MG63 (cell line): ENCODE measurements at regions not wholly inside any gene's neighbourhood (a gene's known extent, or its start where the extent isn't known, plus 50 kb on each side); places are given as distances from the start of the nearest gene placed in this dataset.
A peak's percentile ranks its signal among the peaks of the same experiment; 100 is the strongest.
"Not testable (repeated sequence)": the region's sequence is repeated elsewhere in the genome, so short reads cannot be mapped to it uniquely, and the experiment has no call there.

Experiments used
- DNase-seq: peaks from one replicate; pipeline ENCODE4 v3.0.0-alpha.2; 2020
- H3K27me3 ChIP-seq: fragments of 250-450 bp; sonication (Bioruptor Pico); 2 replicates; pipeline ENCODE4 v1.5.1; 2020; ENCODE audit warnings: mild to moderate bottlenecking, moderate library complexity
- H3K36me3 ChIP-seq: fragments of 250-450 bp; sonication (Bioruptor Pico); 2 replicates; pipeline ENCODE4 v1.5.1; 2020; ENCODE audit warnings: mild to moderate bottlenecking, moderate library complexity
- H3K4me3 ChIP-seq: fragments of 250-450 bp; sonication (Bioruptor Pico); 2 replicates; pipeline ENCODE4 v1.5.1; 2020; ENCODE audit warnings: mild to moderate bottlenecking, moderate library complexity
- H3K9me3 ChIP-seq: fragments of 250-450 bp; sonication (Bioruptor Pico); 2 replicates; pipeline ENCODE4 v1.5.1; 2020; ENCODE audit warnings: mild to moderate bottlenecking, moderate library complexity

GRCh38 chr10:29746080-29746797 lies 111.5 kb upstream of the SVIL start:
- peak; percentile 58 for DNase-seq

GRCh38 chr10:29740981-29741545 lies 106.3 kb upstream of the SVIL start:
- Histone ChIP-seq H3K36me3 (no peaks in the 10 kb centered on the region), H3K4me3 (no peak overlapping the region), H3K9me3 (no peaks in the 10 kb centered on the region), H3K27me3 (no peaks in the 10 kb centered on the region)
- no peak for DNase-seq

More at GRCh38 chr10:29746080-29746797, 111.5 kb upstream of the SVIL start:
- H3K9me3 ChIP-seq = no peaks in the 10 kb centered on the region
- H3K4me3 ChIP-seq = no peak overlapping the region
- no peaks in the 10 kb centered on the region for H3K27me3 ChIP-seq
- H3K36me3 ChIP-seq = no peaks in the 10 kb centered on the region

- Histone ChIP-seq H3K4me3 (no peak overlapping the region), H3K27me3 (no peaks in the 10 kb centered on the region), H3K9me3 (no peaks in the 10 kb centered on the region), H3K36me3 (no peaks in the 10 kb centered on the region)
- DNase-seq = no peak
Measured at GRCh38 chr10:29738341-29738740, 103.6 kb upstream of the SVIL start.

GRCh38 chr10:29737074-29737593 lies 102.4 kb upstream of the SVIL start:
- Histone ChIP-seq H3K27me3 (no peaks in the 10 kb centered on the region), H3K36me3 (no peaks in the 10 kb centered on the region), H3K9me3 (no peaks in the 10 kb centered on the region), H3K4me3 (peak overlapping the region; percentile 73)
- DNase-seq = no peak

GRCh38 chr10:29736366-29737073 lies 101.7 kb upstream of the SVIL start:
- H3K36me3 ChIP-seq = no peaks in the 10 kb centered on the region
- no peaks in the 10 kb centered on the region for H3K9me3 ChIP-seq
- no peaks in the 10 kb centered on the region for H3K27me3 ChIP-seq
- DNase-seq = peak; percentile 61
- peak overlapping the region; percentile 73 for H3K4me3 ChIP-seq

- no peaks in the 10 kb centered on the region for H3K36me3 ChIP-seq
- H3K4me3 ChIP-seq = peak overlapping the region; percentile 73
- H3K27me3 ChIP-seq = no peaks in the 10 kb centered on the region
- no peaks in the 10 kb centered on the region for H3K9me3 ChIP-seq
- peak; percentile 71 for DNase-seq
Measured at GRCh38 chr10:29735628-29736365, 101.0 kb upstream of the SVIL start.

- Histone ChIP-seq H3K36me3 (no peaks in the 10 kb centered on the region), H3K9me3 (no peaks in the 10 kb centered on the region), H3K4me3 (peak overlapping the region; percentile 73), H3K27me3 (no peaks in the 10 kb centered on the region)
- peak; percentile 41 for DNase-seq
Measured at GRCh38 chr10:29734962-29735627, 100.3 kb upstream of the SVIL start.

- Histone ChIP-seq H3K27me3 (no peaks in the 10 kb centered on the region), H3K36me3 (no peaks in the 10 kb centered on the region), H3K9me3 (no peaks in the 10 kb centered on the region), H3K4me3 (peak overlapping the region; percentile 73)
- no peak for DNase-seq
Measured at GRCh38 chr10:29734640-29734961, 99.8 kb upstream of the SVIL start.

- H3K4me3 ChIP-seq = no peak overlapping the region
- DNase-seq = no peak
- H3K9me3 ChIP-seq = no peaks in the 10 kb centered on the region
Measured at GRCh38 chr10:29733323-29733722, 98.6 kb upstream of the SVIL start.

GRCh38 chr10:29732918-29733317 lies 98.1 kb upstream of the SVIL start:
- H3K27me3 ChIP-seq = no peaks in the 10 kb centered on the region
- DNase-seq = no peak
- H3K9me3 ChIP-seq = no peaks in the 10 kb centered on the region
- H3K4me3 ChIP-seq = no peak overlapping the region
- no peaks in the 10 kb centered on the region; the same call in 1 of the 2 replicates for H3K36me3 ChIP-seq

More at GRCh38 chr10:29733323-29733722, 98.6 kb upstream of the SVIL start:
- H3K36me3 ChIP-seq = no peaks in the 10 kb centered on the region; the same call in 1 of the 2 replicates
- H3K27me3 ChIP-seq = no peaks in the 10 kb centered on the region

GRCh38 chr10:29731760-29732159 lies 97.0 kb upstream of the SVIL start:
- no peak for DNase-seq
- Histone ChIP-seq H3K36me3 (no peaks in the 10 kb centered on the region; the same call in 1 of the 2 replicates), H3K9me3 (no peaks in the 10 kb centered on the region), H3K4me3 (no peak overlapping the region), H3K27me3 (no peaks in the 10 kb centered on the region)

GRCh38 chr10:29730969-29731368 lies 96.2 kb upstream of the SVIL start:
- no peaks in the 10 kb centered on the region for H3K27me3 ChIP-seq
- no peaks in the 10 kb centered on the region for H3K9me3 ChIP-seq
- H3K4me3 ChIP-seq = no peak overlapping the region
- no peaks in the 10 kb centered on the region; the same call in 1 of the 2 replicates for H3K36me3 ChIP-seq
- no peak for DNase-seq

GRCh38 chr10:29730458-29730857 lies 95.7 kb upstream of the SVIL start:
- H3K27me3 ChIP-seq = no peaks in the 10 kb centered on the region
- H3K36me3 ChIP-seq = no peaks in the 10 kb centered on the region; the same call in 1 of the 2 replicates
- H3K9me3 ChIP-seq = no peaks in the 10 kb centered on the region
- H3K4me3 ChIP-seq = no peak overlapping the region
- peak; percentile 27 for DNase-seq

- Histone ChIP-seq H3K4me3 (no peak overlapping the region), H3K36me3 (no peaks in the 10 kb centered on the region; the same call in 1 of the 2 replicates), H3K9me3 (peaks cover 1% of the 10 kb centered on the region; the same call in 1 of the 2 replicates), H3K27me3 (no peaks in the 10 kb centered on the region)
- DNase-seq = no peak
Measured at GRCh38 chr10:29728541-29729049, 93.8 kb upstream of the SVIL start.

- H3K9me3 ChIP-seq, H3K27me3 ChIP-seq, H3K36me3 ChIP-seq, DNase-seq, H3K4me3 ChIP-seq: not testable (repeated sequence)
Measured at GRCh38 chr10:29725927-29726326, 91.2 kb upstream of the SVIL start.

GRCh38 chr10:29725133-29725720 lies 90.5 kb upstream of the SVIL start:
- Histone ChIP-seq H3K4me3 (no peak overlapping the region), H3K36me3 (no peaks in the 10 kb centered on the region; the same call in 1 of the 2 replicates), H3K9me3 (peaks cover 5% of the 10 kb centered on the region), H3K27me3 (no peaks in the 10 kb centered on the region)
- DNase-seq = no peak
